Activated naive CD4-positive, alpha-beta T cell treated with anti-CD3 and anti-CD28 coated beads, Interleukin-2, amount 10 ng/mL, durations not matched to agents 7 days and 5 days (primary cell): ENCODE measurements at regions not wholly inside any gene's neighbourhood (a gene's known extent, or its start where the extent isn't known, plus 50 kb on each side); places are given as distances from the start of the nearest gene placed in this dataset.

ENCODE experiments used
- CTCF ChIA-PET: fragments of 350-600 bp; sonication (Branson Sonifier 250); formaldehyde crosslinking; loops from one replicate; lab custom pipeline; 2021; ENCODE audit warnings: antibody characterized with exemption; lab: Charles Lee
- DNase-seq: peaks from one replicate; pipeline ENCODE4 v3.0.0-alpha.2; 2020
- H3K27ac Mint-ChIP-seq: one replicate; pipeline ENCODE4 v1.8.0; 2021; ENCODE audit warnings: mild to moderate bottlenecking, moderate library complexity, mixed read lengths
- H3K27me3 Mint-ChIP-seq: one replicate; pipeline ENCODE4 v1.8.0; 2021; ENCODE audit warnings: mild to moderate bottlenecking, mixed read lengths
- H3K36me3 Mint-ChIP-seq: one replicate; pipeline ENCODE4 v1.8.0; 2021; ENCODE audit warnings: mixed read lengths
- H3K4me1 Mint-ChIP-seq: one replicate; pipeline ENCODE4 v1.8.0; 2021; ENCODE audit warnings: mixed read lengths
- H3K4me3 Mint-ChIP-seq: one replicate; pipeline ENCODE4 v1.8.0; 2021; ENCODE audit warnings: mild to moderate bottlenecking, moderate library complexity, mixed read lengths
- H3K9me3 Mint-ChIP-seq: one replicate; pipeline ENCODE4 v1.8.0; 2021; ENCODE audit warnings: mixed read lengths

GRCh38 chr7:142353147-142354060 is 95.5 kb upstream of the PRSS58 start:
- Mint-ChIP-seq H3K4me3 (peak overlapping the region; percentile 25), H3K9me3 (no peaks in the 10 kb centered on the region), H3K36me3 (no peaks in the 10 kb centered on the region), H3K27ac (peak overlapping the region; percentile 49), H3K4me1 (peaks cover 33% of the 10 kb centered on the region), H3K27me3 (peaks cover 32% of the 10 kb centered on the region)
- DNase-seq = no peak
- CTCF ChIA-PET = interaction anchor here (1.0 to 1.1 kb wide), 2 partner anchors 9 to 60 kb away, joined by 3 read pairs; no protein-coding TSS in a partner anchor

DNA sequence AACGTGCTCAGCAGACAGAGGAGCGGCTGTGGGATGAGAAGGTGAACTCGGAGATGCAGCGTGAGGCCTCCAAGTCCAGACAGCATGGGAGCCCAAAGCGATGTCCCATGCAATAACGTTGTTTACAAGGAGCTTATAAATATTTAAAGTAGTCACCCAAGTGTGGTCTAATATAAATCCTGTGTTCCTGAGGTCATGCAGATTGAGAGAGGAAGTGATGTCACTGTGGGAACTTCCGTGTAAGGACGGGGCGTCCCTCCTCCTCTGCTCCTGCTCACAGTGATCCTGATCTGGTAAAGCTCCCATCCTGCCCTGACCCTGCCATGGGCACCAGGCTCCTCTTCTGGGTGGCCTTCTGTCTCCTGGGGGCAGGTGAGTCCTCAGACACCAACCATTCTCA is 94.7 kb upstream of the PRSS58 start:
- H3K4me1 Mint-ChIP-seq = peaks cover 28% of the 10 kb centered on the region
- CTCF ChIA-PET = interaction anchor here (0.7 to 1.2 kb wide), 5 partner anchors 12 to 377 kb away, joined by 3 read pairs; no protein-coding TSS in a partner anchor
- peaks cover 25% of the 10 kb centered on the region for H3K27me3 Mint-ChIP-seq
- H3K9me3 Mint-ChIP-seq = no peaks in the 10 kb centered on the region
- H3K4me3 Mint-ChIP-seq = peak overlapping the region; percentile 25
- no peaks in the 10 kb centered on the region for H3K36me3 Mint-ChIP-seq
- DNase-seq = no peak
- peak overlapping the region; percentile 49 for H3K27ac Mint-ChIP-seq

DNA sequence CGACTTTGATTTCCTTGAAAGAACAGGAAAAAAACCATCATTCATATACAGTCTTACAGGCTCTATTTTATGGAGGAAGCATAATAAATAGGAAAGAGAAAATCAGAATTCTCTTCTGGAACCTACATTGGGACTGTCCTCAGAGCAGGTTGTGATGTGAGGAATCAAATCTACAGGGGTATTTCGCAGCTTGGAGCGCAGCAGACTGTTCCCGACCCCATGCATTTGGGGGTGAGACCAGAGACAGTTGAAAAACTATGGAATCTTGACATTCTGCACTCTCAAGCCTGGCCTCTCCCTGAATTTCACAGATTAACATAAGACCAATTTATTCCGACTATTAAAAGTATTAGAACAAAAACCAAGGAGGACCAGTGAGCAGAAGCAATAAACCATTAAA is 93.3 kb upstream of the PRSS58 start:
- H3K4me1 Mint-ChIP-seq = peaks cover 32% of the 10 kb centered on the region
- no peak for DNase-seq
- peaks cover 19% of the 10 kb centered on the region for H3K27me3 Mint-ChIP-seq
- no peaks in the 10 kb centered on the region for H3K9me3 Mint-ChIP-seq
- CTCF ChIA-PET = interaction anchor here (1.0 to 1.9 kb wide), 5 partner anchors 8 to 375 kb away, joined by 3 to 6 read pairs (median 4); no protein-coding TSS in a partner anchor
- H3K4me3 Mint-ChIP-seq = no peak overlapping the region
- no peak overlapping the region for H3K27ac Mint-ChIP-seq
- H3K36me3 Mint-ChIP-seq = no peaks in the 10 kb centered on the region

DNA sequence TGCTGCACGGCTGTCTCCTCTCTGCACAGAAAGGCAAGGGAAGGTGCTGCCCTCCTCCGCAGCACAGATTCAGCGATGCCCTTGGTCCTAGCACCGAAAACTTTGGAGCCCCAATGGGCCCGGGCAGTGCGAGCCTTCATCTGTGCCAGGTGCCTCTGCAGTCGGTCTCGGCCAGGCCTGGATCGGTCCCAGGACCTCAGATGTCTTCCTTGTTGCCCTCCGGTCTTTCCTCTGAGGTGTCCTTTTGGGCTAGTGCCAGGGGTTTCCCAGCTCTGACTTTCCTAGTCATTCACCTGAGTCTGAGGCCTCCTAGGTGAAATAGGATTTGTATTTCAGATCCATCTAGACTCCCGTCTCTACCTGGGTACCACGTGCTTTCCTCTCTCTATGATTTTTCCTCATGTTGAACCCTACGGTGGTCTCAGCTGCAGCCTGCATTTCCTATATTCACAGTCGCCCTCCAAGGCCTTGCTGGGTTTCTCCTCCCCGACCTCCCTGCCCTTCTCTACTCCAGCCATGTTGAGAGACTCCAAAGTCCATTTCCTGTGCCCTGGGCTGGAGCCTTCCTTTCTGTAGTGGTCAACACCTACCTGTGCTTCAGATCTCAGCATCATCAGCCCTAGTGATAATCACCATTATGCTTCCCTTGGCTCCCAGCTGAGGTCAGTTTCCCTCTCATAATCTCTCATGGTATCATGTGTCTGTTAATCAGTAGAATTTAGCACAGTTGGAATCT is 92.0 kb upstream of the PRSS58 start:
- Mint-ChIP-seq H3K4me3 (no peak overlapping the region), H3K27ac (no peak overlapping the region), H3K9me3 (no peaks in the 10 kb centered on the region), H3K36me3 (no peaks in the 10 kb centered on the region), H3K27me3 (peaks cover 23% of the 10 kb centered on the region), H3K4me1 (peaks cover 45% of the 10 kb centered on the region)
- CTCF ChIA-PET = interaction anchor here (1.1 kb wide), 2 partner anchors 9 to 27 kb away, joined by 4 to 6 read pairs; no protein-coding TSS in a partner anchor
- no peak for DNase-seq

- Mint-ChIP-seq H3K27me3 (peaks cover 24% of the 10 kb centered on the region), H3K4me3 (no peak overlapping the region), H3K4me1 (peaks cover 46% of the 10 kb centered on the region), H3K36me3 (no peaks in the 10 kb centered on the region), H3K9me3 (no peaks in the 10 kb centered on the region), H3K27ac (no peak overlapping the region)
- CTCF ChIA-PET = no interaction called here
- DNase-seq = no peak
Measured at GRCh38 chr7:142348921-142349405, 91.1 kb upstream of the PRSS58 start.

DNA sequence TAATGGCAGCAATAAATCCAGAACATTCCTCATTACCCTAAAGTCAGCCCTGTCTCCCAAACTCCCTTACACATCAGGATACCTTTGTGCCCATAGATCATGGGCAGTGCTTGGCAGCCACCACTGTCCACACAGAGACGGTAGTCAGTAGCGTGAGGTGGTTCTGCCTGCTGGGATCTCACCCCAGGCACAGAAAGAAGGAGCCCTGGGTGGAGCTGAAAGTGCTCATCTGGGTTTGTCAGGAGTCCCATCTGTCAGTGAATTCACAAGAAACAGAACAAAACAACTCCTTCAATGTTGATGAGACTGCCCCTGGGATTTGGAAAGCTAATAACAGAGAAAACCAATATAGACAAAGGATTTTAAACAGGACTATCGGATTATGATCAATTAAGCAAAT is 90.2 kb upstream of the PRSS58 start:
- Mint-ChIP-seq H3K27ac (peak overlapping the region; percentile 43), H3K4me3 (no peak overlapping the region), H3K36me3 (no peaks in the 10 kb centered on the region), H3K9me3 (no peaks in the 10 kb centered on the region), H3K27me3 (peaks cover 22% of the 10 kb centered on the region), H3K4me1 (peaks cover 37% of the 10 kb centered on the region)
- DNase-seq = no peak
- CTCF ChIA-PET = interaction anchor here (1.3 to 3.8 kb wide), 3 partner anchors 11 to 24 kb away, joined by 3 to 18 read pairs (median 10); no protein-coding TSS in a partner anchor

- Mint-ChIP-seq H3K4me1 (peaks cover 27% of the 10 kb centered on the region), H3K4me3 (no peak overlapping the region), H3K27me3 (peaks cover 19% of the 10 kb centered on the region), H3K36me3 (no peaks in the 10 kb centered on the region), H3K9me3 (no peaks in the 10 kb centered on the region), H3K27ac (peak overlapping the region; percentile 31)
- no peak for DNase-seq
- CTCF ChIA-PET = interaction anchor here (1.0 to 3.8 kb wide), 8 partner anchors 8 to 169 kb away, joined by 3 to 18 read pairs (median 4); no protein-coding TSS in a partner anchor
Measured at GRCh38 chr7:142347091-142347490, 89.2 kb upstream of the PRSS58 start.

DNA sequence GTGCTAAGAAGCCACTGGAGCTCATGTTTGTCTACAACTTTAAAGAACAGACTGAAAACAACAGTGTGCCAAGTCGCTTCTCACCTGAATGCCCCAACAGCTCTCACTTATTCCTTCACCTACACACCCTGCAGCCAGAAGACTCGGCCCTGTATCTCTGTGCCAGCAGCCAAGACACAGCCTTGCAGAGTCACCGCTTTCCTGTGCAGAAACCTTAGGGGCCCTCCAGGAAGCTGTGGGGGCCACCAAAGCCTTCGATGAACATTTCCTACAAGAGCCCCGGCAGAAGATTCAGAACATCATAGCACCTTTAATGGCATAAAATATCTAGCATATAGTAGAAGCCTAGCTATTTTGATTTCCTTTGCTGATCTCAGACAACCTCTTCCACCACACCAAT is 88.0 kb upstream of the PRSS58 start:
- CTCF ChIA-PET = interaction anchor here (0.9 to 3.8 kb wide), 11 partner anchors 9 to 170 kb away, joined by 3 to 18 read pairs (median 3); no protein-coding TSS in a partner anchor
- no peaks in the 10 kb centered on the region for H3K9me3 Mint-ChIP-seq
- H3K4me3 Mint-ChIP-seq = peak overlapping the region; percentile 20
- no peaks in the 10 kb centered on the region for H3K36me3 Mint-ChIP-seq
- H3K4me1 Mint-ChIP-seq = peaks cover 24% of the 10 kb centered on the region
- DNase-seq = peak; percentile 60
- H3K27me3 Mint-ChIP-seq = peaks cover 19% of the 10 kb centered on the region
- H3K27ac Mint-ChIP-seq = peak overlapping the region; percentile 84

DNA sequence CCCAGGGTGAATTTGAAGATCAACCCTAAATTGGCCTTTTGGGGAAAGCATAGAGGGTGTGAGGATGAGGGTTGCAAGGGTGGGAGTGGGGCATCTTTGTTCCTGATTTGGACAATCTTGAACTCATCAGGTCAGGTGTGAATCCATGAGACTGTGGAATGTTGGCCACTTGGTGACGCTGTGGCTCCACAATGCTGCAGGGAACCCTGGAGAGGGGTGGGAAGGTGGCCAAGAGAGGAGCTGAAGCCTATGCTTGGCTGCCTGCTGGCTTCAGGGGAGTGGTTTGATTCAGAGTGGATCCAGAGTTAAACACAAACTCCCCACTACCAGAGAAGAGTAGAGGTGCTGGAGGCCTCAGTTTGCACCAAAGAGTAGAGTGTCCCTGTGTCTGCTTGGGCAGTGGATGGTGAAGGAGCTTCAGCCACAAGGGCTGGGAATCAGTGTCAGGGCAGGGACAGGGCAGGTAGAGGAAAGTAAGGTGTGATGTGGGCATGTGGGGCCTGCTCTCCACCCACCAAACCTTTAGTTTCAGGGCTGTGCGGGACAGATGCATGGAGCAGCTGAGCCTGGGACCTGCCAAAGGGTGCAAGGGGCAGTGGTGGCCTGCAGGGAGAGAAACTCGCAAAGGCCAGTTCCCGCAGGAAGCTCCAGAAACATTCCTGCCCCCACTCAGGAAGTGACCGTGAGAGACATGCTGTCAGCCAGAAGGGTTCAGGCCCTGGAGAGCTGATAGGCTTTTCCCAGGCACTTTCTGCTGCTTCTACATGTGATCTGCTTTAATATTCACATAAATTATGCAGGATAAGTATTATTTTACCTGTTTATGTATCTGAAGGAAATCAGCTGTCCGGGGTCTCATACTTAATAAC is 81.0 kb upstream of the PRSS58 start:
- Mint-ChIP-seq H3K9me3 (no peaks in the 10 kb centered on the region), H3K27me3 (peaks cover 22% of the 10 kb centered on the region), H3K36me3 (no peaks in the 10 kb centered on the region), H3K4me3 (no peak overlapping the region), H3K4me1 (peaks cover 8% of the 10 kb centered on the region), H3K27ac (peak overlapping the region; percentile 20)
- no peak for DNase-seq
- CTCF ChIA-PET = interaction anchor here (0.7 to 2.8 kb wide), 10 partner anchors 13 to 473 kb away, joined by 3 to 10 read pairs (median 3); no protein-coding TSS in a partner anchor

DNA sequence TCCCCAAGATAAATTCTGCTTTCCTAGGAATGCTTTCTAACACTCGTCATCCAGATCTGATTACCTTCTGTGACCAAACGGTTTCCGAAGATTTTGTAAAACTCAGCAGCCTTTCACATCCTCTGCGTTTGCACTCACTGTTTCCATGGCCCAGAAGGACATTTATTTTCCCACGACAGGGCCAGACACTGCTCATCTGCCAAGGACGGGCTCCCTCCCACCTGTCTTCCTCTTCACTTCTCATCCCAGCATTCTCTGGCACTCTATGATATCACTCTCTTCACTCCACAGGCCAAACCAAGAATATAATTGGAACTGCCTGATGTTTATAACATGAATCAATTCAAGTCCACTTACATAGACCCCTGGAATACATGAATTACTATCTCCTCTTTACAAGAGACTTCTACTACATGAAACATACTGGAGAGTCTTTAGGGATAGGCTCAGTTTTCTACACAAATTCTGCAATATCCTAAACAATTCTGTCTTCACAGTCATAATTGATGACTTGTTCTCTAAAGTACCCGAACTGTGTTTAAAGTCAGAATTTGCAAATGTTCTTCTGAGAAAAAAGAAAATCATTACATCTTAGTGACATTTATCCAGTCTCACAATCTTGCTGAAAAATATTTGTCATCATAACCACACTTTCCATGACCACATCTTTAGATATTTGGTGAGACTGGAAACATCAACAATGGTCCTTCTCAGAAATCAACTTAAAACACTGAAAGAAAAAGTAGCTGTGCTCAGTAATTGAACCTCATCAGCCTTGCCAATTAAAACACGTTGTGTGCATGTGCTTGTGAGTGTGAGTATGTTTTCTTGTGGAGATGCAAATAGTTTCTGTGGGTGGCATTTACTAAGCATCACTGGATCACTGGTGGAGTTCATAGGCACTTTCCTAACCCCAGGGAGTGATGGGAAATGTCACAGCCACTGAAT is 79.5 kb upstream of the PRSS58 start:
- DNase-seq = no peak
- H3K4me1 Mint-ChIP-seq = peaks cover 8% of the 10 kb centered on the region
- no peak overlapping the region for H3K4me3 Mint-ChIP-seq
- CTCF ChIA-PET = interaction anchor here (0.7 to 2.7 kb wide), 4 partner anchors 14 to 942 kb away, joined by 3 to 9 read pairs (median 4); no protein-coding TSS in a partner anchor
- H3K27ac Mint-ChIP-seq = peak overlapping the region; percentile 77
- no peaks in the 10 kb centered on the region for H3K9me3 Mint-ChIP-seq
- peaks cover 23% of the 10 kb centered on the region for H3K27me3 Mint-ChIP-seq
- H3K36me3 Mint-ChIP-seq = no peaks in the 10 kb centered on the region

DNA sequence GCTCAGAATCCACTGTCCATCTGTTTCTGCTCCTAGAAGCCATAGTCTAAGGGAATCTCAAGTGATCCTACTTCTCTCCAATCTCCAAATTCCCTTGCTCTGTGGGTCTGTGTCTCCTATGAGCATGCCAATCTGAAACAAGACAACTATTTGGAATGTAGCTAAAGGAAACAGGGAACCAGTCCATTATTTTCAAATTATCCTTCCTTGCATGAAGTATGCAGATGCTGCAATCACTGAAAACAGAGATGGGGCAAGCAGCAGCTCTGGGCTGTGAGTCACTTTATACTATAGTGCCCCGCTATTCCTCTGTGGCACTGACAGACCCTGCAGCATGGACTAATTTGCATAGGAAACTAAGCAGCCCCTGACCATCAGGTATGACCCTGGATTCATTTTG is 76.9 kb upstream of the PRSS58 start:
- Mint-ChIP-seq H3K9me3 (no peaks in the 10 kb centered on the region), H3K4me3 (no peak overlapping the region), H3K27me3 (peaks cover 28% of the 10 kb centered on the region), H3K36me3 (no peaks in the 10 kb centered on the region), H3K4me1 (peaks cover 6% of the 10 kb centered on the region), H3K27ac (no peak overlapping the region)
- CTCF ChIA-PET = interaction anchor here (1.0 to 3.9 kb wide), 2 partner anchors 11 to 32 kb away, joined by 3 to 28 read pairs; no protein-coding TSS in a partner anchor
- no peak for DNase-seq

DNA sequence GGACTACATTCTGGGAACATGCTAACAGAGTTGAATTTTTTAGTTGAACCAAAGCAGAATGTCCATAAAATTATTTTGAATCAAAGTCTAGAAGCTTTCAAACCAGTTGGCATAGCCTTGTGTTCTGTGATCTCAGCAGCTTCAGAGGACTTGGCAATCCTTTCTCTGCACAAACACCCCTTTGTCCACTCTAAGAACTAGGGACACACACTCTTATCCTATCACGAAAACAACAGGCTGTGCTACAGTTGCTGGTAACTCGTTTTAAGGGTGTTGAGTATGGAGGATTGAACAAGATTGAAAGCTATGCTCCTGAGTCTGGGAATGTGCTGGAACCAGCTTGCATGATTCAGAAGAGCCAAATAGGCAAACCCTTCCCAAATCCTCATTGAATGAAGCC is 76.4 kb upstream of the PRSS58 start:
- H3K4me3 Mint-ChIP-seq = no peak overlapping the region
- H3K27ac Mint-ChIP-seq = no peak overlapping the region
- H3K36me3 Mint-ChIP-seq = no peaks in the 10 kb centered on the region
- no peaks in the 10 kb centered on the region for H3K9me3 Mint-ChIP-seq
- no peak for DNase-seq
- H3K4me1 Mint-ChIP-seq = peaks cover 6% of the 10 kb centered on the region
- CTCF ChIA-PET = interaction anchor here (0.9 to 3.9 kb wide), 6 partner anchors 10 to 477 kb away, joined by 3 to 28 read pairs (median 3); no protein-coding TSS in a partner anchor
- H3K27me3 Mint-ChIP-seq = peaks cover 28% of the 10 kb centered on the region
